ENCODE measurements at regions not wholly inside any gene's neighbourhood (a gene's known extent, or its start where the extent isn't known, plus 50 kb on each side); places are given as distances from the start of the nearest gene placed in this dataset.

GRCh38 chr4:184282251-184282713 lies 64.6 kb upstream of the ENPP6 start:
- TF ChIP-seq CTCF (IDR thresholded peaks at IDR 0.05) (no peak), POLR2A (IDR thresholded peaks at IDR 0.05) (no peak)

Measured in testis (tissue), 2 donors.